Peyer's patch (tissue), 4 donors: ENCODE measurements at regions not wholly inside any gene's neighbourhood (a gene's known extent, or its start where the extent isn't known, plus 50 kb on each side); places are given as distances from the start of the nearest gene placed in this dataset.

Experiments
- POLR2A ChIP-seq, 2 donors: fragments of 450-650 bp; IDR thresholded peaks; one replicate each; pipeline ENCODE4 v1.5.1; 2017; ENCODE audit warnings: antibody characterized with exemption in 2 of 2, mild to moderate bottlenecking in 2 of 2, moderate library complexity in 2 of 2
- TF ChIP-seq, protein P1 (sequence below), 6 experiments: fragments of 450-650 bp in 4 of 6; fragments of 200-600 bp in 2 of 6; sonication (generic) in 1 of 6; IDR thresholded peaks; one replicate each; pipeline ENCODE4 v1.5.1; 2017 to 2019; ENCODE audit warnings: antibody characterized with exemption in 6 of 6, mild to moderate bottlenecking in 3 of 6, moderate library complexity in 1 of 6

DNA sequence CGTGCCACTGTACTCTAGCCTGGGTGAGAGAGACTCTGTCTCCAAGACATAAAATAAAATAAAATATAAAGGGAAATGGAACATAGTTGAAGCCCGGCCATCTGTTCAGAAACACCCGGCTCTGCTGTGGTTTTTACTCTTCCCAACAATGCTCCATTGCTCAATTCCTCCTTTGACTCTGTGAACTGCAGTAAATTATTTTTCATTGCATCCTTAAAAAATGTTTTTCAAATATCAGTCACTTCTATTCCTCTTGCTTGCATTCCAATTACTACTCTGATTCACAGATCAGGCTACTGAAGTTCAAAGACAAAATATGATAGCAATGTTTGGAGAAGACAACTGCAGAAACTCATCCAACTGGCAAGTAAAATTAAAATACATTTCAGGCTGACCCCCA, 983.0 kb downstream of the SORCS1 start:
- TF ChIP-seq, protein P1, sequence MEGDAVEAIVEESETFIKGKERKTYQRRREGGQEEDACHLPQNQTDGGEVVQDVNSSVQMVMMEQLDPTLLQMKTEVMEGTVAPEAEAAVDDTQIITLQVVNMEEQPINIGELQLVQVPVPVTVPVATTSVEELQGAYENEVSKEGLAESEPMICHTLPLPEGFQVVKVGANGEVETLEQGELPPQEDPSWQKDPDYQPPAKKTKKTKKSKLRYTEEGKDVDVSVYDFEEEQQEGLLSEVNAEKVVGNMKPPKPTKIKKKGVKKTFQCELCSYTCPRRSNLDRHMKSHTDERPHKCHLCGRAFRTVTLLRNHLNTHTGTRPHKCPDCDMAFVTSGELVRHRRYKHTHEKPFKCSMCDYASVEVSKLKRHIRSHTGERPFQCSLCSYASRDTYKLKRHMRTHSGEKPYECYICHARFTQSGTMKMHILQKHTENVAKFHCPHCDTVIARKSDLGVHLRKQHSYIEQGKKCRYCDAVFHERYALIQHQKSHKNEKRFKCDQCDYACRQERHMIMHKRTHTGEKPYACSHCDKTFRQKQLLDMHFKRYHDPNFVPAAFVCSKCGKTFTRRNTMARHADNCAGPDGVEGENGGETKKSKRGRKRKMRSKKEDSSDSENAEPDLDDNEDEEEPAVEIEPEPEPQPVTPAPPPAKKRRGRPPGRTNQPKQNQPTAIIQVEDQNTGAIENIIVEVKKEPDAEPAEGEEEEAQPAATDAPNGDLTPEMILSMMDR (IDR thresholded peaks at IDR 0.05): no peak
- no peak for TF ChIP-seq POLR2A (IDR thresholded peaks at IDR 0.05)
